ENCODE measurements at regions not wholly inside any gene's neighbourhood (a gene's known extent, or its start where the extent isn't known, plus 50 kb on each side); places are given as distances from the start of the nearest gene placed in this dataset.

GRCh38 chr10:64501807-64502206 is 980.6 kb downstream of the REEP3 start:
- no peak overlapping the region for H3K27ac Mint-ChIP-seq
- peaks cover 13% of the 10 kb centered on the region for H3K9me3 Mint-ChIP-seq
- TF ChIP-seq, protein P1, sequence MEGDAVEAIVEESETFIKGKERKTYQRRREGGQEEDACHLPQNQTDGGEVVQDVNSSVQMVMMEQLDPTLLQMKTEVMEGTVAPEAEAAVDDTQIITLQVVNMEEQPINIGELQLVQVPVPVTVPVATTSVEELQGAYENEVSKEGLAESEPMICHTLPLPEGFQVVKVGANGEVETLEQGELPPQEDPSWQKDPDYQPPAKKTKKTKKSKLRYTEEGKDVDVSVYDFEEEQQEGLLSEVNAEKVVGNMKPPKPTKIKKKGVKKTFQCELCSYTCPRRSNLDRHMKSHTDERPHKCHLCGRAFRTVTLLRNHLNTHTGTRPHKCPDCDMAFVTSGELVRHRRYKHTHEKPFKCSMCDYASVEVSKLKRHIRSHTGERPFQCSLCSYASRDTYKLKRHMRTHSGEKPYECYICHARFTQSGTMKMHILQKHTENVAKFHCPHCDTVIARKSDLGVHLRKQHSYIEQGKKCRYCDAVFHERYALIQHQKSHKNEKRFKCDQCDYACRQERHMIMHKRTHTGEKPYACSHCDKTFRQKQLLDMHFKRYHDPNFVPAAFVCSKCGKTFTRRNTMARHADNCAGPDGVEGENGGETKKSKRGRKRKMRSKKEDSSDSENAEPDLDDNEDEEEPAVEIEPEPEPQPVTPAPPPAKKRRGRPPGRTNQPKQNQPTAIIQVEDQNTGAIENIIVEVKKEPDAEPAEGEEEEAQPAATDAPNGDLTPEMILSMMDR (IDR thresholded peaks at IDR 0.05; ENCODE audit: unreplicated experiment): no peak
- no peaks in the 10 kb centered on the region for H3K4me1 Mint-ChIP-seq
- H3K4me3 Mint-ChIP-seq: no peak overlapping the region
- peaks cover 7% of the 10 kb centered on the region for H3K27me3 Mint-ChIP-seq (ENCODE audit: low read depth)
- no peak for DNase-seq (ENCODE audit: low spot score in 2 of 2, unreplicated experiment in 2 of 2)
- H3K36me3 Mint-ChIP-seq: no peaks in the 10 kb centered on the region

DNA sequence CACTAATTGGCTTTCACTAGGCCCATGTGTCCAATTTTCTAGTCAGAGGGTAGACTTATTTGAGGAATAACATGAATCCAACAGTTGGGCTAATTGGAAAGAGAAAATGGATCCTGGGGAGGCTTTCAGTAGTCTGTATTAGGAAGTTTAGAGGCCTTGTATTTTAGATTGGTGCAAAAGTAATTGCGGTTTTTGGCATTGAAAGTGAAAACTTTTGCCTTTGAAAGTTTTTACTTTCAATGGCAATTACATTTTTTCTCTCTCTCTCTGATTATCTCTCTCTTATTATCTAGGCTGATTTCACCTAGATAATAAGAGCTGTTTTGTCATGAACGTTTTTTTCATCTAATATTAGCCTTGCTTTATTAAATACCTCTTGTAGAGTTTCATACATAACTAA is 981.7 kb downstream of the REEP3 start:
- Mint-ChIP-seq H3K36me3 (no peaks in the 10 kb centered on the region), H3K9me3 (peaks cover 13% of the 10 kb centered on the region), H3K4me3 (no peak overlapping the region), H3K27me3 (ENCODE audit: low read depth) (peaks cover 9% of the 10 kb centered on the region), H3K4me1 (peaks cover under 1% of the 10 kb centered on the region), H3K27ac (no peak overlapping the region)
- TF ChIP-seq, protein P1 (IDR thresholded peaks at IDR 0.05; ENCODE audit: unreplicated experiment): no peak
- DNase-seq (ENCODE audit: low spot score in 2 of 2, unreplicated experiment in 2 of 2): no peak

DNA sequence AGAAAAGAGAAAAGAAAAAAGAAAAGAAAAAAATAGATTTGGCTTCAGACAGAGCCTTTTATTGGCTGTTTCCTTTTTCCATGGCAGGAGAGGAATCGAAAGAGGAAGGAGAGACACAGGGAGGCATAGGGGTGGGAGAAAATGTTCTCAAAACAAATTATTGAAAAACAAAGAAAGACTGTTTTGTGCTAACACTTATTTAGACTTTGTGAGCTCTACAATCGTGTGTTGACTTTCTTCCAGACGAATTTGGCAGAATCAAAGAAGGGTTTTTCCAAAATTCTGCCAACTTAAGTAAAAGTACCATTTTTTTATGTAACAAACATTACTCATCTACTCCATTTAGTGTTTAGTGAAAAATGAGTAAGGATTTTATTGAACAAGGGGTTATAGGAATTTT is 982.2 kb downstream of the REEP3 start:
- no peak overlapping the region for H3K27ac Mint-ChIP-seq
- H3K9me3 Mint-ChIP-seq: peaks cover 11% of the 10 kb centered on the region
- DNase-seq (ENCODE audit: low spot score in 2 of 2, unreplicated experiment in 2 of 2): no peak
- peaks cover 9% of the 10 kb centered on the region for H3K27me3 Mint-ChIP-seq (ENCODE audit: low read depth)
- H3K4me1 Mint-ChIP-seq: peaks cover 1% of the 10 kb centered on the region
- H3K36me3 Mint-ChIP-seq: no peaks in the 10 kb centered on the region
- TF ChIP-seq, protein P1 (IDR thresholded peaks at IDR 0.05; ENCODE audit: unreplicated experiment): no peak
- no peak overlapping the region for H3K4me3 Mint-ChIP-seq

- no peak for DNase-seq (ENCODE audit: low spot score in 2 of 2, unreplicated experiment in 2 of 2)
- Mint-ChIP-seq H3K4me1 (peaks cover 1% of the 10 kb centered on the region), H3K9me3 (no peaks in the 10 kb centered on the region), H3K4me3 (no peak overlapping the region), H3K27me3 (ENCODE audit: low read depth) (peaks cover 9% of the 10 kb centered on the region), H3K27ac (no peak overlapping the region), H3K36me3 (no peaks in the 10 kb centered on the region)
- TF ChIP-seq, protein P1 (IDR thresholded peaks at IDR 0.05; ENCODE audit: unreplicated experiment): no peak
These were observed 984.3 kb downstream of the REEP3 start for GRCh38 chr10:64505501-64505900.

GRCh38 chr10:64506963-64507362 is 985.8 kb downstream of the REEP3 start:
- TF ChIP-seq, protein P1 (IDR thresholded peaks at IDR 0.05; ENCODE audit: unreplicated experiment): no peak
- H3K27me3 Mint-ChIP-seq (ENCODE audit: low read depth): peaks cover 9% of the 10 kb centered on the region
- H3K9me3 Mint-ChIP-seq: no peaks in the 10 kb centered on the region
- H3K4me1 Mint-ChIP-seq: peaks cover 1% of the 10 kb centered on the region
- no peak for DNase-seq (ENCODE audit: low spot score in 2 of 2, unreplicated experiment in 2 of 2)
- no peak overlapping the region for H3K27ac Mint-ChIP-seq
- no peak overlapping the region for H3K4me3 Mint-ChIP-seq
- no peaks in the 10 kb centered on the region for H3K36me3 Mint-ChIP-seq

DNA sequence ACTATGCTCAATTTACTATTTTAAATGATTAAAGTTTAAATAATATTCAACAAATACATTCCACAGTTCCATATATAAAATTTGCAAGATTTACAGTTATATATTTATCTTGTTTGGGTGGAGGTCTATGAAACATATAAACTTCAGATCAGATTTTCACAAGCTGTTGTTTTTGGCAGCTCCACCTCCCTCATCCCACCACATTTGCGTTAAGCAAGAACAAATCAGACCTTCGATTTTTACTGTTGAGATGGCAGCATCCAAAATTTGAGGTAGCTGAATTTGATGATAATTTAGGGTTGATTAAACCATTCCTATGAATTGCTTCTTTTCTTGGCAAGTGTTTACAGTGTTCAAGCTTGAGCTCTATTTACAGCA is 986.4 kb downstream of the REEP3 start:
- TF ChIP-seq, protein P1 (IDR thresholded peaks at IDR 0.05; ENCODE audit: unreplicated experiment): no peak
- Mint-ChIP-seq H3K27ac (no peak overlapping the region), H3K9me3 (no peaks in the 10 kb centered on the region), H3K36me3 (no peaks in the 10 kb centered on the region), H3K4me3 (no peak overlapping the region), H3K27me3 (ENCODE audit: low read depth) (peaks cover 9% of the 10 kb centered on the region), H3K4me1 (peaks cover 1% of the 10 kb centered on the region)
- no peak for DNase-seq (ENCODE audit: low spot score in 2 of 2, unreplicated experiment in 2 of 2)

Measured in mesothelial cell of epicardium (in vitro differentiated cells).